Suppressor macrophage treated with lipopolysaccharide for 4 hours (primary cell): ENCODE measurements at regions not wholly inside any gene's neighbourhood (a gene's known extent, or its start where the extent isn't known, plus 50 kb on each side); places are given as distances from the start of the nearest gene placed in this dataset.

Experiments used
- DNase-seq: peaks from one replicate; pipeline ENCODE4 v3.0.0-alpha.2; 2020

DNA sequence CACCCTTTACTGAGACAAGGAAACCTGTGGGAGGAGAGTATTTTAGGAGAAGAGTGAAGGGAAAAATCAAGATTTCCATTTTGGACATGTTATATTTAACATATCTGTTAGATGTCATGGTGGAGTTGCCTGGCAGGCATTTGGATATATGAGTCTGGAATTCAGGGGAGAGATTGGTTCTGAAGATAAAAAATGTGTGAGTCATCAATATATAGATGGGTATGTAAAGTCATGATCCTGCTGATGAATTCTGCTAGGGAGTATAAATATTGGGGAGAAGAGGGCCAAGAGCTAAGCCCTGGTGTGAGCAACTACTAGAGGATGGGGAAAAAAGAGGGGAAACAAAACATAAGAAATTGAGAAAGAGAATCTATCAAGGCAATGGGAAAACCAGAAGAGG, 151.3 kb upstream of the SOX9 start:
- no peak for DNase-seq

DNA sequence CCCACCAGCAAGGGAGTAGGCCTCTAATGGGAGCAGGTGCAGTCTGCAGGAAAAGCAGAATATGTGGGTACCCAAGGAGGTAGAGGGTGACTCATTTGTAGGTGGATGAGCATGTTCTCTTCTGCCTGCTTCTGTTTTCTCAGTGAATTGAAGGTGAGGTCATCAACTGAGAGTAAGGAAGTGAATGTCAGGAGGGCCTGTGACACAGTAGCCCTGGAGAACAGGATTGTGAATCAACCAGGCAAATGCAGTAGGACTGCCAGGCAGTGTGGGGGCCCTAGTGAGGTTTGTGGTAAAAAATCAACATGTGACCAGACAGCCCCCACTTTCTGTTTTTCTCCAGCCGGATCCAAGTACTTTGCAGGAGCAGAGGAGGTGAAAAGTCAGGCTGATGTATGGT, 150.5 kb upstream of the SOX9 start:
- no peak for DNase-seq

DNA sequence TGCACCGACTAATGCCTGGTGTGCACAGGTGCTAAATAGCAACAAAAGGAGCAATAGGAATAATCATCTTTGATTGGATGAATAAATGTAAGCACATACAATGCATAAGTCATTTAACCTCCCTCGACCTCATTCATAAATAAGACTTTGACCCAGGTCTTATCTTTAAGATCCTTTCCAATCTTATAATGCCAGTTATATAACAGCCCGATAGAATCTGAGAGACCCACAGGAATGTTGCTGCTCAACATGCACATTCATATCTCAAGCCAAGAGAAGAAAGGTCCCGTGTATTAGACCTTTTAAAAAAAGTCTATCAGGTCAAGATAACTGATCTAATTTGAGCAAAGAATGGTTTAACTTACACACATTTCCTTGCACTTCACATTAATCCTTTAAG, 146.8 kb upstream of the SOX9 start:
- DNase-seq, result no peak

DNA sequence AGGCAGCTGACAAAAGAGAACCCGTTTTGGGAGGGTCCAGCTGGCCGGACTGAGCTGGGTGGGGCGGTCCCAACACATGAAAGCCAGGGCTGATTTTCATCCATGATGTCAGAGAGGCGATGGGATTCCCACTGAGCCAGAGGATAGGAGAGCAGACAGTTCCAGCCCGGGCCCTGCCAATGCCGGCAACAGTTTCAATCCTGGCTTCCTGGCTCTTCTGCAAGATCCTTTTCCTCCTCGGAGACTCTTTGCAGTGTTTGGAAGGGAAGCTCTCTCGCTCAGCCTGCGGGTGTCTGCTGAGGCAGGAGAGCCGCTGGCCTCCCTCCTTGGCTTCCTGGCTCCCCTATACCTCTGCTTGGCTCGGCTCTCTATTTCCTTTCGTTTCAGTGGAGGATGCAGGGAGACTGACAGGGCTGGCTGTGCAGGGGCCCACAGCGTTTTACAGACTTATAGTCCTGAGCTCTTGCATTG, 145.5 kb upstream of the SOX9 start:
- DNase-seq, result no peak

DNA sequence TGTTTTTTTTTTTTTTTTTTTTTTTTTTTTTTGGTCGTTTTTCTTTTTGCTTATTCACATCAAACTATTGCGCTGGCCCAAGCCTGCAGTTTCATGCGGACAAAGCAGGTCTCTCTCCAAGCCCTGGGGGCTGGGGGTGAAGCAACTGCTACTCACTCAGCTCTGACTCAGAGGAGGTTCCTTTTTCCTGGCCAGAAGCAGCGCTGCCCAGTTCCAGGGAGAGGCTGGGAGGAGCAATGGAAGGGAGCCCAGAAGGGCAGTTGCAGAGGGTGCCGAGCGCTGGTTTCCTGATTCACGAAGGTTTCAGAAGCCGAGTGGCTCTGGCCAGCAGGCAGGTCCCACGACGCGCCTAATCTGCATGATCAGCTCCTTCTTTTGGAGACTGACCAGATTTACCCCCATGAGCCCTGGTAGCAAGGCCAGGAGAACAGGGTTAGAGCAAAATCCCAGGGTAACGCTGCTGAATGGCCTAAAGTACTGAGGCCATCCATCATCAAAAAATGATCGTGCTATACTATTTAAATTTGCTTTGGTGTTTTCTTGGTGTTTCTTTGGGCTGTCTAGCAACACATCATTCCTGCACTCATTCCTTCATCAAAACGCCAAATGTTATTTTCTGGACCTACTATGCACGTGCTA, 144.7 kb upstream of the SOX9 start:
- no peak for DNase-seq

DNA sequence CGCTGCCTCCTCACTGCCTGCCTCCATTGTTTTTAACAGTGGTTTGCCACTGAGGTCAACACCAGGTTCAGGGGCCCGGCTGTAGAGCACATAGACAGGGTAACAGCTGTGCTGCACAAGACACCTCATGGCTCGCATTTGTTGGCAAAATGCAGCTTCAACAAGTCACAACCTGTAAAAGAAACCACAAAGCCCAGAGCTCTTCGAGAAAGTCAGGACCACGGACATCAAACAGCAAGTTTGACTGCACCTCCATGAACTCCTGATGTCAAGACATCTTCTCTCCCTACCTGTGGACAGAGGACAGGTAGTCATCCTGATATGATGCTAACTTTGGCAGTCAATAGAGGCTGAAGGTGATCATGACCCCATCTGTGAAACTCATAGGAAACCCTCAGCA, 142.4 kb upstream of the SOX9 start:
- no peak for DNase-seq

DNA sequence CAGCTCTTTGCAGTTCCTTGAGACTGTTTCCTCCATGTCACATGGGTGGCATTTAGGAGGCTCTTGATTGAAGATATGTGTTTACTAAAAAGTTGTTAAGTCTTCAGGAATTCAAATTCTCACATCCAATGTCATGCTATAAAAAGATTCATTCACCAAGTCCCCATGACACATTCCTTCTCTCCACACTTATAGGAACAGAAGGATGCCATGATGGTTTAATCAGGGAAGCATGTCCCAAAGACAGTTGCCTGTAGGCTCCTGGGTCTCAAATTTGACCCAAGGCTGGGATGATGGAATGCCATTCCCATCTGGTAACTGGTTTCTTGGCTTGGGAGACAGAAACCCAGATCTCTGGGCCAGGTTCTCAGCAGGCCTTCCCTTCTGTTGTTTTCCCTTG, 140.6 kb upstream of the SOX9 start:
- DNase-seq, result no peak

DNA sequence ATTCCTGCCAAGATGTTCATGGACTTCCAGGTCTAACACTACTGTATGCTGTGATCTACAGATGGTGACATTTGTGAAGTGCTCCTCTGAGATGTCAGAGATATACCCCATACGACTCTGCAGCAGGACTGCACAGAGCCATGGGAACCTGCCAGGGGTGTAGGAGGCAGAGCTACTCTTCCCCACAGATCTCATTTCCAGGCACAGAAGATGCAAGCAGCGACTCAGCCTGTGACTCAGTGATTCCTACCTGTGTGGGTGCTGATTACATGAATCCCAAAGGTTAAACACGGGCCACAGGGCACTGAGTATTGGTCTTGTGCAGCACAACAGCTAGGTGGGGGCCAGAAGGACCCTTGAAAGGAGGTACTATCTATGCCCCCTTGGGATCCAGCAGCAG, 137.0 kb upstream of the SOX9 start:
- DNase-seq, result no peak

DNA sequence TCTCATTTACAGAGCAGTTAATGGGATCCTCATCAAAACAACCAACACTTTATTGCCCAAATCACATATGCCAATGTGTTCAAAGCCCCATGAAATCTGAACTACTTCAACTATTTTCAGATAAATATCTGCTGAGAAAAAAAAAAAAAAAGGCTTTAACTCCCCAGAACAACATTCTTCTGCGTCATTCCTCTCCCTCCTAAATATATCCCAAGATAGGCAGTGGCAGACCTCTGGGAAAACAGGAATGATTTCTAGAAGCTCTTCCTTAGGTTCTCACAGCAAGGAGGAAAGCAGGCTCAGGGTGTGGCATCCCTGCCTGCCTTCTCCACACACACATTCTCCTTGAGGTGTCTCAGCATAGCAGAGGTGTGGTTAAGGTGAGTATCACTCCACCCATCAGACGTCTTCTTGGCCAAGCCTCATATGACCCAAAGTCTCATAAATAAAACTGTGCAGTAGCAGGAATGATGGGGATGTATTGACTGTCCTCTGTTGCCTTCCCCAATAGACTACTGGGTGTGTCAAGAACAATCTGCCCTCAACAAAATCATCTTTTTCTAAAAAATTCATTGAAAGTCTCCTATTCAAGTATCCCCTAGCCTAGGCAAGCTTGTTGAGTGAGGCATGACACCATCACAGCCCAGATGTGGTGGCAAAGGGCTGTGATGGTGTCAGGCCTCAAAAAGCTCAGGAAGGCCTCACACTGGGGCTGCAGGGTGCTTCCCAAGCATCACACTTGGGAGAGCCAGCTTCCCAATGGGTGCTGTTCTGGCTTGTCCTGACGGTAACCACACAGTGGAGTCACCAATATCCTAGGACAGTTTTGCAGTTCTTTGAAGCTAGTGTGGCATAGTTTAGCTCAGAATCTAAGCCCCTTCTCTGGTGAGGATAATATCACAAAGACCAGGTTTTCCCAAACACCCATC, 135.4 kb upstream of the SOX9 start:
- no peak for DNase-seq

DNA sequence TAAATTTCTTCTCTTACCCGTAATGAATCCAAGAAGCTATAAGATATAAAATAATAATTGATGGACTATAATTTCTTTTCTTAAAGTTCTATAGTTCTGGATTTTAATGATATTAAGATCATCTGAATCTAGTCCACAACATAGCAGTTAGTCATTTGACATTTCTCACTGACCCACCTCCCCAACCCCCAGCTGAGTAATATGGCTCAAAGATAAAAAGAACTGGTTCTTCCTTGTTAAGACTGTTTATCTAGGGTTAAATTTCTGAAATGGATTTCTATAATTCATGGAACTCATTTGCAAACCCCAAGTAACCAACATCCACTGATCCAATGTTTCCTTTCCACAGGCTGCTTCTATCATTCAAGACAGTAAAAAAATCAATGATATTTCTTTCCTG, 133.9 kb upstream of the SOX9 start:
- no peak for DNase-seq

DNA sequence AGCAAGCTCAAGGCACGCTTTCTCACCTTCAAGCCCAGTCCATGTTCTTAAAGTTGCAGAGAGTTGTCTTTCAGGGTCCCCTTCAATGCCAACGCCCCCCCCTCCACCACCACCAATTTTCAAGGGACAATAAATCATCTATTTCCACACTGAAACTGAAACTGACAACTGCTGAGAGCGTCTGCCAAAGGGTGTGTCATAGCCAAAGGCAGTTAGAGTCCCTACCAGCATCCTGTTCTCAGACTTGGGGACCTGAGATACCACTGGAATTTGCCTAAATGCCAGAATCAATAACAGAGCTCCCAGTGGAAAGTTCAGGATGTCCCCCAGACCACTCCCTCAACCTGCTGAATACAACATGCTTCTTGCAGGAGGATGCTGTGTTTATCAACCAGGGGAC, 133.2 kb upstream of the SOX9 start:
- DNase-seq, result no peak

DNA sequence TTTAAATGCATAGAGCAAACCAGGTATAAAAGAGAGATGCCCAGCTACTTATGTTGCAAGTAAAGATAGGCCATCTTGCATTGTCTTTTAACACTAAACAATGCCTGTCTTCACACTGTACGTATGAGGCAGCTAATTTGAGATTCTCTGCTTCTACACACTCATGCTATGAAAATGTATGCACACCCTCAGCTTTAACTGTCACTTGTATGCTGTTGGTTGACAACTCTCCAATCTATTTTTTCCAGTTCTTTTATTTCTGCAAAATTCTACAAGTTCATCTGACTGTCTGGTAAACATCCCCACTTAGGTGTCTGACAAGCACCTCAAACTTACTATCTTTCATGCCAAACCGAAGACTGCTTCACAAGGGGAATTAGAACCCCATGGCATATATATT, 131.7 kb upstream of the SOX9 start:
- DNase-seq, result no peak

DNA sequence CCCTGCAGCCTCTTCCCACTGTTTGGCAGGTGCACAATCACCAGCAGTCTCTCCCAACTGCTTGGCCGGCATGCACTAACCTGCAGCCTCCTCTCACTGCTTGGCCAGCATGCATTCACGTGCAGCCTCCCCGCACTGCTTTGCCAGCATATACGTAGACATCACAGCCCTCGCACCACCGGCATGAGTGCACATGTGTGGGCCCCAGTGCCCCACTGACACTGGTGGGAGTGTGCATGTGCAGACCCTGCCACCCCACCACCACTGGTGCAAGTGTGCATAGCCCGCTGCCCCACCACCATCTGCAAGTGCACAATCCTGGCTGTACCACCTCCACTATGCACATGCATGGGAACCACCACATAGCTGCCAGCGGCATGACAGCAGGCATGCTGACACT, 127.5 kb upstream of the SOX9 start:
- no peak for DNase-seq

DNA sequence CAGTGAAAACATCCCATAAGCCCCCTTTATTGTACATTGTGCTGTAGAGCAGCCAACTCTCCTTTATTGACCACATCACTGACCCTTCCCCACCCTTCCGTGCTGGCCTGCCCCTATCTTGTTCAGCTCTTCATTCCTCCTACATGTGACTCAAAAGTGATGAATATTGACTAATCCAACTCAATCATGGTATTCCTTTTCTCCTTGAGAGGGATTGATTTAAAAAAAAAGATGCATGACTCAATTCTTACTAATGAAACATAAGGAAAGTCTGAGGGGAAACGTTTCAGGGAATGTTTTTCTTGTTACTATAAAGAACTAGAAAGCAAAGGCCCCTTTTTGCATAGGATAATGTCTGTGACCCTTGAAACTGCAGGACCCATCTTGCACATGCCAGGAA, 125.2 kb upstream of the SOX9 start:
- DNase-seq, result no peak

DNA sequence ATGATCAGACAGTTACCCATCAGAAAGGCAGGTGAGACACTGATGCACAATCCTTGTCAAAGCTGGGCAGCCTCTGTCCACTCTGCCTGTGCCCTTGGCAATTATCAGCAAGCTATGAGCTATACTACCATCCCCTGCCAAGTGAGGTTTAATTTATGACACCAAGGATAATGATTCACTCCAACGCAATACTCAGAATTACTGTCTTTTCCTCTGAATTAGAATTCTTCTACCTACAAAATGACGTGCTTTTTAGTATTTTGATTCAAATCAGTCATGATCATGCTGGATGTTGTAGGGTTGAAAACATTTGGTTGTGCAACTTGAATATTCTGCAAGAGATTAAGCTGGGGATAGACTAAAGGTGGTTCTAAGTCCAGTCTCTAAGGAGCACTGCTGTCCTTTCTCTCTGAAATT, 116.8 kb upstream of the SOX9 start:
- DNase-seq, result no peak

DNA sequence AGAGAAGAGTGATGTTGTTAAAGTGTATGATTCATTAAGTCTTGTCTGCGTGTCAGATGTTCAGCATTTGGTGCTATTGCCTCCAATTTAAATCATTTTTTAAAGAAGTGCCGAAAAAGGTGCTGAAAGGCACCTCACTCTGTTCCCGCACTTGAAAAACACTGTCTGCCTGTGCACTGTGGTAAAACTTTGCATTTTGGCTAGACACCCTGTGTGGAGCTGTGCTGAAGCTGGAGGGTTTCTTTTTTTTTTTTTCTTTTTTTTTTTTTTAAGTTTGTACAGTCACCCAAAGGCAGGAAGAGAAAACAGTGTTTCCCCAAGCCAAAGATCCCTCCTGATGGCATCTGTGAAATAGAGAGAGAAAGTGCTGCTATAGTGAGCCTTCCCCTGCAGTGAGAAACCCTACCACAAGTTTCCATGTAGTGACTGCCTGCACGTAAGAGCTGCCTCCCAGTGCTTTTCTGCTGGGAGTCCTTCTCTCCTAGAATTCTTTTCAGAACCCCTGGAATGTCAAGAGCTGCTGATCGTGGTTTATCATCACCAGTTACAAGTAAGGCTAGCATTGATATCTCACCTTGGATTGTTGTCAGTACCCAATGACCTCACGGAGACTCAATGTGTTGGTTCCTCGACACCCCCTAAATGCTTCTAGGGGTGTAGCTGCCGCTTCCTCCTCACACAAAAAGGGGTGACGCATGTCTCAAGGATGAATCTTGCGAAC, 116.0 kb upstream of the SOX9 start:
- no peak for DNase-seq

DNA sequence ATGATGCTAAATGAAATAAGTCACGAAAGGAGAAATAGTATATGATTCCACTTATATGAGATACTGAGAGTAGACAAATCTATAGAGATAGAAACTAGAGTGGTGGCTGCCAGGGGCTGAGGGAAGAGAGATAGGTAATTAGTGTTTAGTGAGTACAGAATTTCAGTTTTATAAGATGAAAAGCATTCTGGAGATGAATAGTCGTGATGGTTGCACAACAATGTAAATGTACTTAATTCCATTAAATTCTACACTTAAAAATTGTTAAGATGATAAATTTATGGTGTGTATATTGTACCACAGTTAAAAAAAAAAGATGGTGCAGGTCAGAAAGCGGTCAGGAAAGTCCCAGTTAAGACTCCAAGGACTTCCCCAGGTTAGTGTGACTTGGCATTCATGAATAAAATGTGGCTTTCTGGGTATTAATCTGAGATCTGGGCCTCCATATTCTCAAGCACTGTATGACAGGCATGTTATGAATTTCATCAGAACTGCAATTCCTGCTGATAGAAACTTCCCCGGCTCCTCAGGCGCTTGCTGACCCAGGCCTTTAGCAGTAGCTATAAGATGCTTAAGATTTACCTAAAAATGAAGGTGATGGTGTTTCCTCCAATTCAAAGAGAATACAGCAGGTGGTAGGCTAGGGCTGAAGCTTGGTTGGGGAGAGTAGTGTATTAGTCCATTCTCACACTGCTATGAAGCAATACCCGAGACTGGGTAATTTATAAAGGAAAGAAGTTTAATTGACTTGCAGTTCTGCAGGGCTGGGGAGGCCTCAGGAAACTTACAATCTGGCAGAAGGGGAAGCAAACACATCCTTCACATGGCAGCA, 115.3 kb upstream of the SOX9 start:
- no peak for DNase-seq

DNA sequence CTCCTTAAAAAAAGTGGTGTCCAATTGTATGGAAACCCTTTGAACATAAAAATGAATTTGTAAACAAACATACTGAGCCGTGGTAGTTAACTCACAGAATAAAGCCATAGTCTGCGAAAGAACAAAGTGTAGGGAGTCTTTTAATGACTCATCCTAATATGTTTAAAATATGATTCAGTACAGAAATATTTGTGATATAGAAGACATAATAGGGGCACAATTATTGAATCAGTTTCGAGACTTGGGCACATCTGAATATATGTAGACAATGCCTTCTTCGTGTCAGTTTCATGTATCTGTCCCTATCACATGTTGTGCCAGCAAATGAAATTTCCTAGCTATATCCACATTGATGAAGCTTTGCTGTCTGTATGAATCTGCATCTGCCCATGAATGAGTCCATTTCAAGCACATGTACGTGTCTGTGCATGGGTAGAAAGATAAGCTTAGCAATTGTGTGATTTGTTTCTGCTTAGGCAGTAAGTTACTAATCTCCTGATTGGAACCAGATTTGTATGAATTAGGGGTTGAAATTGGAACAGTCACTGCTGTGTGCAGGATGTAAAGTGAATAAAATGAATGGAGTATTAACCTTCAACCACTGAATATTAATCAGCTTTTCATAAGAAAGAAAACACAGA, 112.5 kb upstream of the SOX9 start:
- DNase-seq, result no peak

DNA sequence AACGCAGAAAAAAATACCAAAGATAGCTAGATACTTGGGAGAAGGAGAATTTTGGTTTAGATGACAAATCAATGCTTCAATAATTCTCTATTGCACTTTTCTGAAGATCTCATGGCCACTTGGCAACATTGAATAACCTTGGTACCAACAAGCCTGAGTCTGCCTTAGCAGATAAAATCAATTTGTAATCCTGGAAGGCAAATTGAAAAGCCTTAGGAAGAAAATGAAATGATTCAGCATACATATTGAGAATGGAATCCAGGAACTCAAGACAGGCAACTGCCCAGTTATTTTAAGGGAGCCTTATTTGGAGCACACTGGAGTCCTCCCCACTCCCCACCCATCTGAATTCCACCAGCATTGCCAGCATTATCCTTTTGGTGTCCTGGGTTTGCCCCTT, 109.3 kb upstream of the SOX9 start:
- DNase-seq, result no peak

DNA sequence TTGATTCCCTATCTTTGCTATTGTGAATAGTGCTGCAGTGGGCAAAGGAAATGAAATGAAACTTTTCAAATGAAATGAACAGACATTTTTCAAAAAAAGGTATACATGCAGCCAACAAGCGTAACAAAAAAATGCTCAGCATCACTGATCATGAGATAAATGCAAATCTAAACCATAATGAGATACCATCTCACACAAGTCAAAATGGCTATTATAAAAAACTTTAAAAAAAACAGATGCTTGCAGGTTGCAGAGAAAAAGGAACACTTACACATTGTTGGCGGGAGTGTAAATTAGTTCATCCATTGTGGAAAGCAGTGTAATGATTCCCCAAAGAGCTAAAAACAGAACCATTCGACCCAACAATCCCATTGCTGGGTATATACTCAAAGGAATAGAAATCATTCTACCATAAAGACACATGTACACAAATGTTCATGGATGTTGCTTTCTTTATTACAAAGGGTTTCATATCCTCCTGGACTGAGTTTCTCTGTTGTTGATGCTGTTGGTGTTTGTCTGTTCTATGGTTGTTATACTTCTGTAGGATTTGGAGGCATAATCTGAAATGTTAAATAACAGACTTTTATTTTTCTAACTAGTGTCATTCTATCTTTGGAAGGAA, 99.3 kb upstream of the SOX9 start:
- DNase-seq, result no peak

DNA sequence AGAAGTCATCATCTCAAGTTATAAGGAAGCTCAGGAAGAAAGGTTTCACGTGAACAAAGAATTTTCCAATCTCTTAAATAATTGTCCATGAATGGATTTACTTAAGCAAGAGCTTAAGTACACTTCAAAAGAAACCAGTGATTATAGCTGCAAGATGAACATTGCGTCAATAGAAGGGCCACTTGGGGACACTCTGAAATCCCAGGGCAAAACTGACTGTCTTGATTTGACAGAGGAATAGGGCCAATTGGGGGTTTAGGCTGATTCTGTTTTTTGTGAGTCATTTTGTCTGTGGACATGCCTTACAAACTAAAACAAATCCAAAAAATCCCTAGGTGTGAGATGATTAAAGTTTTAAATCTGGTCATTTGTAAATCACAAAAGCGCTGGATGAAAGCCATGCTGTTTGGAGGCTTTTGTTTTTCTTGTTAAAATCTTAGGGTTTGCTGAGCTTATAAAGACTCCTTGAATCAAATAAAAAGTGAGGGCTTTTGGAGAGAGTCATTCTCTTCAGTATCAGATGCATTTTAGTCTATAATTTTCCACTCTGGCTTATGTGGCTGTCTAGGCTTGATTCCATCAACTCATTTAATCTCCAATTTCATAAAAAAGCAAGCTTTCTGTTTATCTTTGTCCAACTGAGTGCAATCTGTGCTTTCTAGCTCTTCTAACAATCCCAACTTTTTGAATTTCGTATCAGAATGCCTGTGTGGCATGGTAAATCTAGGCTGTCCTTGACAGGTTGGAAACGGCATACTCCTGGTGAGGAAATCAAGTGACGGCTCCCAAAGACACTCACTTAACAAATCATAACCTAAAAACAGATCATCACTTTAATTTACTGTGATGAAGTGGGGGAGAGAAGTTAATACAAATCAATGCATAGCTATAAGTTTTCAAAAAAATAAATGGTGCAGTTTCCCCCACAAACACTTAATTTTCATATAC, 98.2 kb upstream of the SOX9 start:
- DNase-seq, result no peak
